GM21528 (cell line): ENCODE measurements at regions not wholly inside any gene's neighbourhood (a gene's known extent, or its start where the extent isn't known, plus 50 kb on each side); places are given as distances from the start of the nearest gene placed in this dataset.
"Not testable (repeated sequence)": the region's sequence is repeated elsewhere in the genome, so short reads cannot be mapped to it uniquely, and the experiment has no call there.

Source experiments
- ATAC-seq: cut with Tn5 transposase; IDR thresholded peaks from one replicate; pipeline ENCODE4 v1.9.1; 2021; ENCODE audit warnings: mild to moderate bottlenecking, moderate library complexity; ENCODE audit not compliant: unreplicated experiment, low FRiP score

DNA sequence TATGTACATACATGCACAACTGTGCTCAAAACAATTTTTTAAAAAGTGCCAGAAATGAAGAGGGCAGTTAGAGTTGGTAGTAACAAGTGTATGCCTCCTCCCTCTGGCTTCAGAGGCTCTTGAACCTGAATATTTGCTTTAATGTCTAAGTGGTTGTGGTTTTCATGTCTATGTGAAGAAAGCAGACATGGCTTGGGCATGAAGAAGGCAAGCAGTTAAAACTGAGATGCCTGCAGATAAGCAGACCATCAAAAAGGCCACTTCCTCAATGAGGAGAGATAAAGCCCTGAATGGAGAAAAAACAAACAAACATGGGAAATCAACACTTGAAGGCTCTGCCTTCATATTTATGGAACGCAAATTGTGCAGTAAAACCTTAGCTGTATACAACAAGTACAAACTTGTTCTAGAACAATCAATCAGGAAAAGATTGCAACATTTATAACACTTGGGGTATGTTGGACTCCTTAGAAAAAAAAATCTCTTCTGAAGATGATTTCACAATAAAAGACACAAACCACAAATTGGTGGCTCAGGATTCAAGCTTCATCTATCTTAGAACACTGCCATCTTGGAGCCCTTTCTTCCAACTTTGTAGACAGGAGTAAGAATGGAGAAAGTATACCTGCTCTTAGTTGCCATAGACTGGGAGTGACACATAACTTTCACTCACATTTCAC, 52.7 kb upstream of the PLA2G4A start:
- ATAC-seq, result no peak

DNA sequence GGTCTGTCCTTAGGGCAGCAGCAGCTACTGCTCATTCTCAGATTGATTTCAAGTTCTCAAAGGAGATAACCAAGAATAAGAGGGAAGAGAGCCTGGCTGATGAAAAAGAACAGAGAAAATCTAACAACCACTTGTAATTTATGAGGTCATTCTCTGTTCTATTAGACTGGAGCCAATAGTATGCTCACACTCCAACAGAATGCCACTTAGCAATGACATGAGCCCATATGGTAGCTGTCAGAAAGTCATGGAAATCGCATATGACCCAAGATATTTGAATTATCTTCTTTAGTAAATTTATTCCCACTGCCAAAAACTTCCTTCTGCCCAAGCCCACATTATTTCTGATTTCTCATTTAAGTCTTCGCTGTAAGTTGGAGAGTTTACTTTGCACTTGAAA, 53.7 kb upstream of the PLA2G4A start:
- ATAC-seq, result no peak

DNA sequence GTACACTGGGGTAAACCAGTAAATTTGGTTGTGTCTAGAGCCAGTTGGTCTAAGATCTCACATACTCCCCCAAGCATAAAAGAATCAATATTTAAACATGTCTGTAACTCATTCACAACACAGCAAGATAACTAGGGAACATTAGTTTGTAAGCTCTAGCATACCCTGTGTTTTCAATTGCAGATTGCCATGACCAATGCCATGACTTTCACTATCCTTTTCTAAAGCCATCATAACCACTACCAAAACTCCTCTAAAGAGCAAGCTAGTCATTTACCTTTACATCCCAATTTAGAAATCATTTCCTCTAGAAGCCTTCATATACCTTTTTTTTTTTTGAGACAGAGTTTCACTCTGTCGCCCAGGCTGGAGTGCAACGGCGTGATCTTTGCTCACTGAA, 56.5 kb upstream of the PLA2G4A start:
- peak; percentile 52 for ATAC-seq

DNA sequence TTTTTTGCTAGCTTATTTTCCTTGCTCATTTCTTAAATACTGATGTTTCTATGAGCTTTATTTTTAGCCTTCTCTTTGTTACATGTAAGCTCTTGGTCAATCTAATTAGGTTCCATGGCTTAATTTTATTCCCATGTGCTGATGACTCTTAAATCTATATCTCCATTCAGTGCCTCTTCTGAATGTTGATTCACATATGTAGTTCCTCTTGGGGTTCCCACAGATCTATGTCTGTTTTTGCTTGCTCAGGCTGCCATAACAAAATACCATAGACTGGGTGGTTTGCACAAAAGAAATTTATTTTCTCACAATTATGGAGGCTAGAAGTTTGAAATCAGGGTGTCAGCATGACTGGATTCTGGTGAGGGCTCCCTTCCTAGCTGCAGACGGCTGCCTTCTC, 58.3 kb upstream of the PLA2G4A start:
- no peak for ATAC-seq

DNA sequence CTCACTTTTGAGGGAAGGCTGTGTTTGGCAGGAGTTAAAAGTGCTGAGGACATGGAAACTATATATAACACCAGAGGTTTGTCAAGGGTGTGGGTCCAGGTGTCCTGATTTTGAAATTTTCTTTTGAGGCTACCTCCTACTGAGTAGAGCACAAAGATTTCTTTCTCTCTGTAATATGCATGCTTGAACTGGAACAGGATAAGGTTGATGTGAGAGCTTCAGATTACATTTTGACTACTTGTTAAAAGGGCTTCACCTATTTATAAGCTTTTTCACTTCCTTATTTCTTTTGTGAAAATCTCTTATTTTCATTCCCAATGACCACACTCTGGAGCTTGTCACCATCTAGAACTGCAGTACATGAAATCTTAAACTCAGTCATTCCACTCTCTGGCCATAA, 59.8 kb upstream of the PLA2G4A start:
- peak; percentile 94 for ATAC-seq

DNA sequence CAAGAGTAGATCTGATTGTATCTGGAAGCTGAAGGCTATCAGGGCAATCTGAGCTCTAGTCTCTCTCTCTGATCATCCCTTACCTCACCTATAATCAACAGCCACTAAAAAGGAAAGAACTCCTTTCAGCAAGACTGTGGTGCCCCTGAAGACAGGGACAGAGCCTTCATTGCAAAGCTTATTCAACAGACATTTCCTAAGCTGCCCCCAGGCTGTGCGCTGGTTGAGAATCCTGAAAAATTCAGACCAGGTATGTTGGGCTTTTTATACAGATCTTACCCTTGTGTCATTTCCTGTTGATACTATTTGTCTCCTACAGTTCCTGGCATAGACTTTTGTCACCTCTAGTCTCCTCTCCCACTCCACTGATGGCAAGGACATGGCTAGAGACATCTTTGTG, 63.3 kb upstream of the PLA2G4A start:
- ATAC-seq, result no peak

DNA sequence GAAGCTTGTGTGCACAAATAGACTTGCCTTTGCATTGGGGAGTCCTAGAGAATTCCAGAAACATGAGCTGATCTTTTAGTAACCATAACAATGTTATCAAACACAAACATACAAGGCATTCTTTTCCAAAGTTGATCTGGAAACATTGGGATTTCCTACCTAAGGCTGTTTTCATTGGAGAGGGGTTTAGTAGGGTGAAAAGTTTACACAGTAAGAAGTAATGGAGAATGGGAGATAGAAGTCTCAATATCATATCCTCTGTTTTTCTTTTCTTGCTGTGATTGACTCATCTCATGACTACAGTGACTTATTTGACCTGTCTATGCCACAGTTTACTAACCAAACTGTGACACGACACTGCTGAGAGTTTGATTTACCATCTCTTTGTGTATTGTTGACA, 65.6 kb upstream of the PLA2G4A start:
- ATAC-seq, result peak; percentile 53

DNA sequence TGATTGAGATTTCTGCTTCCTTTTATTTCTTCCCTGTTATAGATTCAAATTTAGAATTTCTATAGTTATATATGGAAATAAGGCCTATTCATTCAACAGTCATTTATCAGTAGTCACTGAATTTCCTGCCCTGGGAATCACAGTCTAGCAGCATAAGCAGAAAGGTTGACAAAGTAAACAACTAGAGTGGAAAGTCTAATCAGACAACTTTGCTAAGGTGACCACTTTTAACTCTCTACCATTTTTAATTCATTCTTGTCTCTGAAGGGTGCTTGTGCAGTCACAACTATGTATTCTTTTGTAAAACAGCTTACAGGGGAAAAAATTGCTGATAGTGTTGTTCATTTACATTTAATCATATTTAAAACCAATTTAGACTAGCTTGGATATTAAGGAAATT, 66.1 kb upstream of the PLA2G4A start:
- ATAC-seq, result no peak

DNA sequence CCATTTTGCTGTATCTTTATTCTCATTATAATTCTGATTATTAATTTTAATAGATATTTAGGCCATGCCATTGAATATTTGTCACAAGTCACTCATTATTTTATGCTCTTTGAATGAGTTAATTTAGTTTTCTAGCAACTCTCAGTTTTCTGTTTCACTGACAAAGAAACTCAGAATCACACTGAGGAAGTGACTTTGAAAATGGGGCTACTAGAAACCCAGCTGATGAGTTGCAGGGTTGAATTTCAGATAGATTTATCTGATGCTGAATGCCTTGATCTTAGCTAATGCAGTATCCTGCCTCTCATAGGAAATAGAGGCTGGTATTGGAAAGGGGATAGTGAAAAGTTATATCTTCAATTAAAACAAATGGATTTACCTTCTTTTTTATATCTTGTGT, 67.4 kb upstream of the PLA2G4A start:
- peak; percentile 68 for ATAC-seq

DNA sequence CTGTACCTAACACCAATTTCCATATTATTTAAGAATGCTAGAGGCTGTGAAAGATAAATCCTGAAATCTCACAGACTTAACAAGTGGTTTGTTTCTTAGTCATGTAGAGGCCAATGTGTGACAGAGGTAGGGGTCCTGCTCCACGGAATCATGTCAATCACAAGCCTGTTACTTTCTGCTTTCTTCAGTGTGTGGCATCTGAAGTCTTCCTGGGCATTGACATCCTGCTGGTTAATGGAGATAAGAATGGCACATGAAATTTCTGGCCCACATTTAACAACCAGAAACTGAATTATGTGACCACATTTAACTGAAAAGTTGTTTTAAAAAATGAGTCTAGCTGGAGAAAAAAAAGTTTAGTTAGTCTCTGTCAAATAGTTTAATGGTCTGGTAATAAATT, 68.3 kb upstream of the PLA2G4A start:
- no peak for ATAC-seq

DNA sequence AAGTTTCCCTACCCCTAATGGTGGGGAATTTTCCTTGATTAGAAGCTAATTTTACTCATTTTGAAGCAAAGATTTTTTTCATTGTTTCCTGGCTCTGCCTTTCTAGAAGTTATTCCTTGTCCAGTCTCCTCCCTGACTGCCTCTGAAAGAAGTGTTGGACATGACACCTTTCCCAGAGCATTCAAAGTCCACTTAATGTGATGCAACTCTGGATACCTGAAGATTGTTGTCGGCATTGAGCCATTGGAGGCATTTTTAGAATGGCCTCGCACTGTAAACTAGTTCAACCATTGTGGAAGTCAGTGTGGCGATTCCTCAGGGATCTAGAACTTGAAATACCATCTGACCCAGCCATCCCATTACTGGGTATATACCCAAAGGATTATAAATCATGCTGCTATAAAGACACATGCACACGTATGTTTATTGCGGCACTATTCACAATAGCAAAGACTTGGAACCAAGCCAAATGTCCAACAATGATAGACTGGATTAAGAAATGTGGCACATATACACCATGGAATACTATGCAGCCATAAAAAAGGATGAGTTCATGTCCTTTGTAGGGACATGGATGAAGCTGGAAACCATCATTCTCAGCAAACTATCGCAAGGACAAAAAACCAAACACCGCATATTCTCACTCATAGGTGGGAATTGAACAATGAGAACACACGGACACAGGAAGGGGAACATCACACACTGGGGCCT, 69.7 kb upstream of the PLA2G4A start:
- ATAC-seq, result not testable (repeated sequence)

DNA sequence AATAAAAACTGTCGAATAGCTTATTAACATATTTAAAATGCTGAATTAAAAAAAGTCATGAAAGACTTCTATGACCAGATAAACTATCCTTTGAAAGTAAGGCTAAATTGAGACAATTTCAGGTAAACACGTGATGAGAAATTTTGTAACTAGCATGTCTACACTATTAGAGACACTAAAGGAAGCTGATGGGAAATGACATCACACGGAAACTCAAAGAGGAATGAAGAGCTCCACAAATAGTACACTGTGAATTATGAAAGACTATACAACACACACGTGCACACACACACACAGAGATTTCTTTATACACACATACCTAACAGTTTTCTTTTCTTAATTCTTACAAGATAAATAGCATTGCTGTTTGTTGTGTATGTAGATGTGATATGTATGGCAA, 70.9 kb upstream of the PLA2G4A start:
- ATAC-seq, result no peak

DNA sequence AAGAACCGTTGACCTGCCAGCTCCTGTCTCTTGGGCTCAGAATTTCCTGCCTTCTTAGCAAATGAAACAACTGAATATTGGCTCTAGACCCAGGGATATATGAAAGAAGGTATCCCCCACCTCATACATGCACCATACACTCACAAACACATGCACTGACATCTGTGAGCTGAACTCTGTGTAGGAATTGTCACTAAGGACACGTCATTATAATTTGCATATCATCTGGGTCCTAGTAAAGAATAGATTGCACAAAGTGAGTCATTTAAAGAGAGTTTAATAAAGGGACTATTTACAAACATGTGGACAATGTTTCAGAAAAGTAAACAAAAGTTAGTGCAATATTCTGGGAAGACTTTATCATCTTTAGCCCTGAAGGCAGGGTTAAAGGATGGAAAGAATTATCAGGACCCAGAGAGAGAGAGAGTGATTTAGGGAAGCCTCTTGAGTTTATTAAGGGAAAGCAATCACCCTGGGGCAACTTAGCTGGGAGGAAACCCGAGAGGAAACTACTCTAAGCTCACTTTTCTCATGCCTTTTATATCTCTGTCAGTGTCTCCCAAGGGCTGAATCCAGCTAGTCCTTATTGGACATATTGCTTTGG, 74.1 kb upstream of the PLA2G4A start:
- no peak for ATAC-seq

DNA sequence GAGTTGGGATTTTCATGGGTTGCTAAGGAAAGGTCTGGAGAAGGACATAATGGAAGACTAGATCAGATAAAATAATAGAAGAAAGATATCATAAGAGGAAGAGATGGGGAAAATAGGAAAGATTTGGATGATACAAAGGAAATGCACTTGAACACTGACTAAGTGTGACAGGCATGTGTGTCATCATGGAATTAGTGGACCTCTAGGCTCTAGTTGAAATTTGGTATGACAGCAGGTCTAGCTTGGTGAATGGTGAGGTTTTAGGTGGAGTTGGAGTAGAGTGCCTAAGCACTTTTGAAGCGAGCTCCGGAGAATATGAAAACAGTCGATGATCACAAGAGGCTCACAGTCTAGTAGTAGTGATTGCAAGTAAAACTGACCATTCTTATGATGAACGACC, 73.0 kb upstream of the PTGS2 start:
- no peak for ATAC-seq

DNA sequence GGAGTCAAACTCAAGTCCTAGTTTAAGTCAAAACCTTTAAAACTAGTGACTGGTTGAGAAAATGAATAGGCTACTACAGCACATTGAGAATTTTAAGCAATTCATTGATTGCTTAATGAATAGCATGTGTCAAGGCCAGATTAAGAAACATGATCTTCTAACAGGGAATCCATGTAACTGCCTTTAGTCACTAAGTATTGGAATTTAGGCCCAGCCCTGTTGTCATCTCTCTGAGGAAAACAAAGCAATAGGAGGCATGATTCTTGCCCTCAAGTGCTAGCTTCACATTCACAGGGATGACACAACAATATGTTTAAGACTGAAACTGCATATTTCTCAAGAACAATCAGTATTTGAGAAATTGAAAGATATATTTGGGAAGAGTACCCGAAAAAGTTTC, 70.0 kb upstream of the PTGS2 start:
- no peak for ATAC-seq

DNA sequence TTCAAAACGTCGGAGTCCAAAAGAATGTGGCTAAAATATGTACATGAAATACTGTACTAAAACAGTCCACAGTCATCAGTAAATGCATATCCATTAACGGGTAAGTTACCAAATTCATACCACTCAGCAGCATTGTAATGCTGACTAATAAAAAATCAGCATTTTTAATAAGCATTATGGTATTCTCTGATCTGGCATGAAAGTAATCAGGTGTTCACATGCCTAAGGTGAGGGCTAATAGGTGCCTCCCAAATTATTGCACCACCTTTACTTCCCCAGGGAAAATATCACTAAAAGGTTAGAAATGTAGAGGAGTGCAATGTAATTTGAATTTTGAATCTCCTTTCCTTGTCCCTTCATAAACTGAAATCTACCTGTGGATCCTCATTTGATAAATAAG, 69.6 kb upstream of the PTGS2 start:
- ATAC-seq, result no peak

DNA sequence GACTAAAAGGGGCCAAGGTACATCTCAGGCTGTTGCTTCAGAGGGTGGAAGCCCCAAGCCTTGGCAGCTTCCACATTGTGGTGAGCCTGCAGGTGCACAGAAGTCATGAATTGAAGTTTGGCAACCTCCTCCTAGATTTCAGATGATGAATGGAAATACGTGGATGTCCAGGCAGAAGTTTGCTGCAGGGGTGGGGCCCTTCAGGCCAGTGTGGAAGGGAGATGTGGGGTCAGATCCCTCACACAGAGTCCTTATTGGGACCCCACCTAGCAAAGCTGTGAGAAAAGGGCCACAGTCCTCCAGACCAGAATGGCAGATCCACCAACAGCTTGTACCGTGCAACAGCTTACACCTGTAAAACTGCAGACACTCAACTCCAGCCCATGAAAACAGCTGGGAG, 67.4 kb upstream of the PTGS2 start:
- ATAC-seq, result no peak

DNA sequence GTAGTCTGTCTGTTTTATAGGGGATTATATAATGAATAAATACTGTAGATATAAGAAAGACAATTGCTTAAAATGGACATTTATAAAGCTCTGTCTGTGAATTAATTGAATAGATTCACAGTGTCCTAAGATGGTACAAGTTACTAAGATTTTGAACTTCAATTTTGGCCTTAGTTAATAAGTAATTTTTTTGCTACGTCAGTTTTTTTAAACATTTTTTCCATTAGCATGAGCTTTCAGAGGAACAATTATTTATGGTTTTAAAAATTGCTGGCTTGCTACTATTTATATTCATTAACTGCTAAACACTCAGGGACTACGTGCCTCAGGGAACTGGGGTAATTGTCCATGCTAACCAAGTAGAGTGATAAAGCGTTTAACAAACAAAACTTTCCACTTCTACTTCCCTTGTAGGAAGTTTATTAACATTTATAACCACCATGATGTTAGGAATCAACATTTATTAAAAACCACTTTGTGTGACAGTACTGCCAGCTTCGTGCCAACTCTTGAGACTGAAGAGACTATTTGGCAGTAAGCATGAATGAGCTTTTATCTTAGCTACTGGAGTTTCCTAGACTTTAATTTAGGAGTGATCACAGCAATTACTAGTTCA, 65.4 kb upstream of the PTGS2 start:
- ATAC-seq, result no peak

DNA sequence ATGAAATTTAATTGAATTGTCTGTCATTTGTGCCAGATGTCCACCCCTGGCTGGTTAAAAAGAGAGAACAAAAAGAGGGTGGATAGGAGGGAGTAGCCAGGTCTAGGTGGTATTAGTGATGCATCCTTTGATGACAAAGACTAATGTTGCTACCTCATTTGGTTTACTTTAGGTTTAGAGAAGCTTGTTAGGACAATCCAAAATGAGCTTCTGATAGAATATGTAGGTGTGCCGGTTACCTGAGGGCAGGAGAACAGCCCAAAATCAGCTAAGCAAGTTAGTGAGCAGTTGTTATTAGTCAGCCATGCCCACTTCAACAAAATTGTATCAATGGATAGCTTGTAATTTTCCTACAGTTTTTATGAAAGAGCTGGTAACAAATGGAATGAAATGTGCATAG, 61.4 kb upstream of the PTGS2 start:
- no peak for ATAC-seq

DNA sequence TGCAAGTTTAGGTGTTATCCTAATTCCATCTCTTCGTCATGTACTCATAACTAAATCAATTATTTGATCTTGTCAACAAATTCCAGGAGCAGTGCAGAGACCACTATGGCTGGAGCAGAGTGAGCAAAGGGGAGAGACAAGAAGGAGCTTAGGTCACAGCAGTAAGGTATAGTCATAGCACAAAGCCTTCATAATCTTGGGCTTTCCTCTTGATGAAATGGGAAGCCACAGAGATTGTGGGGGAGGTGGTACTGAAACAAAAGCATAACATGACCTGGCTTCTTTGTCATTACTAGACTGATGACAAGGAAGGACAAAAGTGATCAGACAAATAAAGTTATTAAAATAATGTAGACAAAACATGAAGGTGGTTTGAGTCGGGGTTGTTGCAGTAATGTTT, 60.1 kb upstream of the PTGS2 start:
- ATAC-seq, result peak; percentile 66

DNA sequence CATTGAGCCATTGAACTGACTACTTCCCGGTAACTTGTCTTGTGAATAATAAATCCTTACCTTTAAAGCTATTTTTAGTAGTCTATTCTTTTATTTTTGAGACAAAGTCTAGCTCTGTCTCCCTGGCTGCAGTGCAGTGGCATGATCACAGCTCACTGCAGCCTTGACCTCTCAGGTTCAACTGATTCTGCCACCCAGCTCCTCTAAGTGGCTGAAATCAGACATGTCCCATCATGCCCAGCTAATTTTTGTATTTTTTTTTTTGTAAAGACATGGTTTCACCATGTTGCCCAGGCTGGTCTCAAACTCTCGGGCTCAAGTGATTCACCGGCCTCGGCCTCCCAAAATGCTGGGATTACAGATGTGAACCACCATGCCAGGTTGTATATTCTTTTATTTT, 59.3 kb upstream of the PTGS2 start:
- ATAC-seq, result no peak

DNA sequence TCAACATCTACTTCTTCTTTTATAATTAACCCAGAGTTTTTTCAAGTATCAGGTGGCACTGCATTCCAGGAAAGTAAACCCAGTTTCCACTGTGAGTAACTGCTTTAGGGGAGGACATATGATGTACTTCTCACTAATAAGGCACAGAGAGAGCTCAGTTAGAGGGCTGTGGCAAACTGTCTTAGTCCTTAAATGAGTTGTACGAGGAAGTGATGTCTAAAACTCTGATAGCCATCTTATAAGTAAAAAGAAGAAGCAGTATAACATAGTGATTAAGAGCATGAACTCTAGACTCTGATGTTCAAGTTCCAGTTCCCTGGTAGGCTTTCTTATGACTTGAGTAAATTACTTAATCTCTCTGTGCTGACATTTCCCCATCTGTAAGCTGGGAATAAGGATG, 58.7 kb upstream of the PTGS2 start:
- peak; percentile 82 for ATAC-seq
